ENCODE measurements at regions not wholly inside any gene's neighbourhood (a gene's known extent, or its start where the extent isn't known, plus 50 kb on each side); places are given as distances from the start of the nearest gene placed in this dataset.

DNA sequence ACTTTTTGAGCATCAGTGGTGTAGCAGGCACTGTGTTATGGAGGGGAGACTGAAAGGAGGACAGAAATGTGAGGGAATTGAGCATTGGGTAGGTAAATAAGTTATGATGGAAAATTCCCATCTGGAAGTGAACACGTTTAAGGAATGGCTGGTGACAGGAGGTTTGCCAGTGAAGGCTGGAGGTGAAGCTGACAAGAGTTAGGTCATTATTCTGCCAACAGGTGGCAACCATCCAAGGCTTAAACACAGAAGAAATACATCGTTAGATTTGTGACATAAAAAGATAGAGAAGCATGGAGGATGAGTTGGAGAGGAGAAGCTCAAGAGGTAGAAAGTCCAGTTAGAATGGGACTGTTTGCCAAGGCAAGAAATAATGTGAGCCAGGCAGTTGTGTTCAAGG lies 455.3 kb upstream of the SGCD start:
- DNase-seq = no peak

DNA sequence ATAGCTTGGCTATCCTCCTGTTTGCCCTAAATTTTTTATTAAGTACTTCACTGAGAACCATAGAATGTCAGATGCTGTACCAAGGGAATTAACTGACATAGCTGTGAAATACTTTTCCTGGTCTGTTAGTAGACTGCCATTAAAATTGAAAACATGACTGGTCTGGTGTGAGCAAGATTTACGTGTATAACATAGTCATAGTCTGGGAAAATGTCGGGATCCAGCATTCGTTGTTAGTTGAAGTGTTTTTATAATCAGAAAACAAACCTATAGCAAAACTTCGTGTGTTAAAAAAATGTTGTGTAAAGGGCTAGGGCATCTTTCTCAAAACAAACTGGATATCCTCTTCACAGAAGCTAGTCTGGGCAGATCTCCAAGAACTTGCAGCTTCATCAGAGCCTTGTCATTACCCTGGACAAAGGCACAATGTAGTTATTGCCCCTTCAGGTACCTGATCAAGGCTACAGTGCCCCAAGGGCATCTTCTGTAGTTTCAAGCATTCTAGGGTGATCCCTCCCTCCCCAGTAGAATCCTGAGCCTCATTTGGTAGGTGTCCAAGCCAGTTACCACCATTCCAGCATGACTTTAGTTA lies 454.2 kb upstream of the SGCD start:
- no peak for DNase-seq

DNA sequence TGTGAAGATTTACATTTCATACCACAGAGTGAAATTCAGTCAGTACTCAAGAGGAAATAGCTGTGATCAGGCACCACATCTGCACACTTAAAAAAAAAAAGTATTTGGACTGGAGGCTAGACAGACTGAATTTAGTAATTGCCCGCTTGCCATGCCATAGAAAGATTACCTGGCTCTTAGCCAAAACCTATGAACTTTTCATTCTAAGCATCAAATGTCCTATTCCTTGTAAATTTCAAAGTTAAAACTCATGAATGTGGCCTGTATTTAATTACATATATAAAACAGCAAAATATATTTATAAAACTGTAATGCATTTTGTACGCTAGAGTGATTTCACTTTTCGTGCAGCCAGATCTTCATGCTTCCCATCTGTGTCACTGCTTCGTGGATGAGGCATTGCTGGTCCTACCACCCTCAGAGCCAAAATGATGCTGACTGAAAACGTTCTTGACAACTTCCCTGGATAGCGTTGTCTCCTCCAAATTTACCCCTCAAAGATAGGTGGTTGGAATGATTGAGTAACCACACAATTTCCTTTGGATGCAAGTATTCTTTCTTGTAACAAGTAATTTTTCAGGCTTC lies 447.9 kb upstream of the SGCD start:
- no peak for DNase-seq

DNA sequence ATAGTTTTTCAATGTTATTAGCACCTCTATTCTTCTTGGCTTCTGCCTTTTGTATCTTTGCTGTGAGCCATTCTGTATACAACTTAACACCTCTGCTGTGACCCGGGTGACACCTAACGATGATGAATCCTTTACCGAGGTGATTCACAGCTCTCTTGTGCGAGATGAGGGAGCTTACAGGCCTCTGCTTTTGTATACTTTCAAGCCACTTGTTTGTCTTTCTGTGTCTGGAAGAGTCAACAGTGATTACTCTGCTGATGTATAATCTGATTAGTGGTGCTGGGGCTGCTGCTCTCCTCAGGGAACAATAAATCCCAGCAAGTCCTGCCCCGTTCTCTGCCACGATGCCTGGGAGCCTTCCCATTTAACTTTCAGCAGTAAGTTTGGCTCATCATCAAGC lies 442.9 kb upstream of the SGCD start:
- no peak for DNase-seq

DNA sequence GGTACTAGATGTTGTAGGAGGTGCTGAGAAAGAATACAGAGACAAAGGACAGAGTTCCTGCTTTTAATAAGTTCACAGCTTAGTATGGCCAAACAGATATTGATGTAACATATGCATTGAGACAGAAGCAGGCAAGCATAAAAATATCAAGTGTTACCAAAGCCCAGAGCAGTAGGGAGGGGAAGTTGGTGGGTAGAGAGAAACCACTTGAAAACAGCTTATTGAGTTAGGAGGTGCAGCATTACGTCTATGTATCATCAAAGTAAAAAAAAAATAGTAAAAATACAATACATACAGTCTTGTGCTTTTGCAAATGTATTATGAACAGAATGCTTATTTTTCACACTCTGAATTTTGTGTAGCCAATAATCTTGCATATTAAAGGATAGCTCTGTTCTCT lies 441.8 kb upstream of the SGCD start:
- DNase-seq = no peak

DNA sequence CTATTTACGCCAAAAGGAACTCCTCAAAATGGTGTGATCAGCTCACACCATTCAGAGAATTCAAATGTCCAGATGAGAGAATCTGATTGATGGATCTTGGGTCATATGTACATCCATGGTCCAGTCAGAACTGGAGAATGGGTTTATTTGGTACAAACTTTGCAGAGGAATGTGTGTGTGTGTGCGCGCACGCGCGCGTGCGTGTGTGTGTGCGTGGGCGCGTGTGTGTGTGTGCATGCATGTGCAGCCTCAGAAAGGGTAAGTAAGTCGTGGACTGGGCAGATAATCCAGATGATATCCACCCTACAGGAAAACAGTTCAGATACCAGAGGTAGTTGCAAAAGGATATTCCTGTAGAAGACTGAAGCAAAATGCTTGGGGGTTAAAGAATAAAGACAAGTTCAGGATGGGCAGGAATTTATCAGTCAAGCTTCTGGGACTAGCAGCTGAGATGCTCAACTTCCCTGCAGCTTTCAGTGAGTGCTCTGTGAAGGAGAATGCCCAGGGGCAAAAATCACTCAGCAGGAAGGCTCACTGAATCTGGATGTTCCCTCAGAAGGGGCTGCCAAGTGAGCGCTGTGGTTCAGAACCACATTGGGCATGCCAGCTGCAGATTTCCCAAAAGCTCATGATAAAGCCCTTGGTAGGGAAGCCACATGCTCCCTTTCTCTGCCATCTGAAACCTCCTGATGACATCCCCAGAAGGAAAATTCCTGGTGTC lies 440.5 kb upstream of the SGCD start:
- DNase-seq = no peak

DNA sequence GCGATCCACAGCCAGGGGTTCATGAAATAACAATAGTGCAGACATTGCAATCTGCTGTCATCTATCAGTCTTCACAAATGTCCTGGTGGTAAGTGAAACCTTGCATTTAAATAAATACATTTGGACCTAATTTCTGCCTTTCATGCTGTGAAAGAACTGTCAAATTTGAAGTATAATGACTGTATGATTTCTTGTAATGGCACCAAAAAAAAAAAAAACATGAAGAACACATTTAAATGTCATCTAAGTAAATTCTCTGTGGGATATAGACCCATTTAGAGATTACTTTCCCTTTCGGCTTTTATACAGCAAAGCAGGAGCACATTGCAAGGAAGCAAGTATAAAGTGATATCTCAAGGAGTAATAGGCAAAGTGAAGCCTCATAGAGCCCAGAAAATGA lies 431.5 kb upstream of the SGCD start:
- DNase-seq = no peak

DNA sequence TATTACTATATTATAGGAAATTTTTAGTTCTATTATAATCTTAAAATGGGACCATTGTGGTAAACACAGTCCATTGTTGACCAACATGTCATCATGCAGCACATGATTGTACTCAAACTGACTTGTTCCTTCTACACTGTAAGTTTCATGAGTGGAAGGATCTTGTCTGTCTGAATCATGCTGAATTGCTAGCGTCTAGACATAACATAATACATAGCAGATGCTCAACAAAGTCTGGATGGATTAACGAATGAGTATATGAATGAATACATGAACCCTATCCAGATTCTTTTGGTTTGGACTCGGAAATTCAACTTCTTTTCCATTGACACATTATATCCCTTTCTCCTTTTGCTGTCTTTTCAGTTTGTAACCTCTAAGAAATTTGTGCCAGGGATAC lies 429.2 kb upstream of the SGCD start:
- DNase-seq = no peak

DNA sequence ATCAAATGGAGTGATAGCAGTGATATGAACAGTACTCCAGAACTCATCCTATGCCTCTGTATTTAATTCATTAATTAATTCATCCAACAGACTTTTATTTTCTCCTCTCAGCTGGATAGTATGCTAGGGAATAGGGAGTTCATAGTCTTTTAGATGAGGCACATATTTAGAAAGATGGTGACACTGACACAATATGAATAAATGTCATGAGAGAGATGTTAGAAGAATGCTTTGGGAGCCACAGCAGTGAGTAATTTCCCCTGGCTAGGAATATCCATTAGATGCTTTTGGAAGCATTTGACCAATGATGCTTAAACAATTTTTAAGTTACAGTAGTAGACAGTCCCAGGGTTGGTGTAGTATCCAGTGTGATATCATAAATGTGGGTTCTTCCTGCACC lies 428.7 kb upstream of the SGCD start:
- no peak for DNase-seq

DNA sequence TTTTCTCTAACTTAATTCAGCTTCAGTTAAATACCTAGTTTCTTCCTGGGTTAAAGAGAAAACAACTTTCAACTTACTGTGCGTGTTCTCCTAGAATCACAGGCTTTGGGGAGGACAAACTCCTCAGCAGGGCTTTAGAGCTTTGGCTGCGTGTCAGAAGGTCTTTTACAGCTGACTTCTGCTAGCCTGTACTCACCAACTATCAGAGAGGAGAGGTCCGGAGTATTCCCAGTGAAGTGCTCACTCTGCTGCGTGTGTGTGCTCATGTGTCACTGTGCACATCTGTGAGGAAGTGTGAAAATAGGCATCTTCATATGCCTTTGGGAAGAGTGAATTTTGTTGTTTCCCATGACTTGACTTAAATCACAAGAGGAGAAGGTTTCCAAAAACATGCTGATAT lies 423.2 kb upstream of the SGCD start:
- no peak for DNase-seq

DNA sequence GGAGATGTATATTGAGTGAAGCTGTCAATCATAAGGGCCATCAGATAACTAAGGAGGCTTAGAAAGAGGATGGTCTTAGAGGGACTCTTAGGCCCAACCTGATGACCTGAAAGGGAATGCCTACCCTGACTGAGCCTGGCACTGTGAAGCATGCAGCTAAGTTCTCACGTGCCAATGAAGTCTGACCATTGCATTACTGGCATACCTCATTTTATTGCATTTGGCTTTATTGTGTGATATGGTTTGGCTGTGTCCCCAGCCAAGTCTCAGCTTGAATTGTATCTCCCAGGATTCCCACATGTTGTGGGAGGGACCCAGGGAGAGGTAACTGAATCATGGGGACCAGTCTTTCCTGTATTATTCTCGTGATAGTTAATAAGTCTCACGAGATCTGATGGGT lies 421.6 kb upstream of the SGCD start:
- DNase-seq = no peak

DNA sequence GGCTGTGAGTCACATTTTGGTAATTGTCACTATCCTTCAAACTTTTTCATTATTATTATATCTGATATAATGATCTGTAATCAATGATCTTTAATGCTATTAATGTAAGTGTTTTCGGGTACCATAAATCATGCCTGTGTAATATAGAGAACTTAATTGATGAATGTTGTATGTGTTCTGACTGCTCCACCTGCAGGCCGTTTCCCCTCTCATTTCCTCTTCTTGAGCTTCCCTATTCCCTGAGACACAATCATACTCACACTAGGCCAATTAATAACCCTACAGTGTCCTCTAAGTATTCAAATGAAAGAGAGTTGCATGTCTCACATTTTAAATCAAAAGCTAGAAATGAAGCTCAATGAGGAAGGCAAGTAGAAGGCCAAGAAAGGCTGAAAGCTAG lies 420.9 kb upstream of the SGCD start:
- no peak for DNase-seq

DNA sequence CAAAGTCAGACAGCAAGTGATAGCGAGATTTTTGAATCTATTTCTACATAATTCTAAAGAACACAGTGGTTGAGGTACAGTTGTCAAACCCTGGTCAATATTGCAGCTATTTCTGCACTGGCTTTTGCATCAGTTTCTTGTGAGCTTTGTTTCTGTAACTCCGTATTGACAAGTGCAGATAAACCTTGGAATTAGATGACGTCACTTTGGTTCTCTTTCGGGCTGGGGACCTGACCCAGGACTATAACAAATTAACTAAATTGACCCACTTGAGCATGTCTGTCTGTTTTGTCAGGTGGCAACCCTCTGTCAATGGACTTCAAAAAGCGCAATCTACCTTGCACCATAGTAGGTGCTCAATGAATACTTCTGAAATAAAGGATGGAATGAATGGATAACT lies 418.4 kb upstream of the SGCD start:
- no peak for DNase-seq

DNA sequence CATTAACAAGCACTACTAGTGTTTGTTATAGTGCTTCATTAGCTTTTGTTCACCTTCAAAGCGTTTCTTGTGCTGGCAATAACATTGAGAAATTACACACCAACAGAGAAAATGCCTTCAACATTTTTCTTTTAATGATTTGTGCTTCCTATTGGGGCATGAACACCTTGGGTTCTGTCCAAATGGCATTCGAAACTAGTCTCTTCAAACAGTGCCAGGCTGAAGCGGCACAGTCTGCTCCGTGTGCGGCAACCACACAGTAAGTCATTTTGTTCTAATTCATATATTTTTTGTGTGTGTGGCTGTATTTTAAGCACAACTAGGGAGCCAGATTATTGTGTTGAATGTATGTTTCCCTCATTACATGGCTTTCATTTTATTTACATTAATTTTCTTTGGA lies 414.7 kb upstream of the SGCD start:
- DNase-seq = no peak

DNA sequence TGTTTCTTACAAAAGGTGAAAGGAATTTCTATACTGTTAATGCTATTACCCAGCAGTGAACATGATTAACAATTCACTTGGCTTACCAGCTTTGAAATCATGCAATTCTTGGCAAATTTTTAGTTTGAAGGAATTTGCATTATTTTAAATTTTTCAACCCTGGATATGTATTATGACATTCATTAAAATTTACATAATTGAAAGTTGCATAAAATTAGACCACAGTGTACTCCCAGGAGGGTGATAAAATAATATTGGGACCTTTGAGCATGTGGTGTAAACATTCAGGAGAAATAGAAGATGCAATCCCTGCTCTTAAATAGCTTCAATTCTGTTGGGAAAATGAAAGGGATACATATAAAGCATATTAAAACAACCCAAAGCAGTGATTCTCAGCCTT lies 412.2 kb upstream of the SGCD start:
- no peak for DNase-seq

DNA sequence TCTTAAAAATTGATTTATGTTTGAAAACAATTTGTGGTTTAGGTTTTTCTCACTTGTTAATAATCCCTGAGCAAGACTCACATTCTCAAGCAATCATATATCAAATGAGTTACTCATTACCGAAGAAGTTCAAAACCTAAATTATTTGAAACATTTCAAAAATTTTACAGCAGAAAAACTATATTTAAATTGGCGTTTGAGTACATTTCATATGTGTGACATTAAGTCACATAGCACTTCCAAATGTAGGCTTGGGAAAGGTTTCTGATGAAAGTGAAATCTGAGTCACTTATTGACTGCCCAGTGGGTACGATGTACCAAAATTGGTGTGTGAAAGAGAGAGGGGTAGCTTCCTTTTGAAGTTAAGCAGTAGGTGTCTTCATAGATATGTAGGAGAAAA lies 411.4 kb upstream of the SGCD start:
- DNase-seq = no peak

DNA sequence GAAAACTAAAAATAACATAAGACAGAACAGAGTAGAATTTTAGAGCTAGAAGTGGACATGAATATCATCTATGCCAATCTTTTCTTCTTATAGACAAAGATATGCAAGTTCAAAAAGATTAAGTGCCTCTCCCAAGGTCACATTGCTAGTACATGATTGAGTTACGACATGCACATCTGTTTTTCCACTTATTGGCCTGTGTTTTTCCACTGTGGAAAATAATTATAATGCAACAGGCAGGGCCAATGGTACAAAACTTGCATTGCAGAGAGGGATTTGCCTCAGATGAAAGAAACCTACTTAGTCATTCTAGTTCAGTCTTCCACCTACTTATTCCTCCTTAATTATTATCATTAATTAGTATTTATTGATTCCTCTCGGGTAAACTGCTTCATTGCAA lies 407.8 kb upstream of the SGCD start:
- DNase-seq = no peak

DNA sequence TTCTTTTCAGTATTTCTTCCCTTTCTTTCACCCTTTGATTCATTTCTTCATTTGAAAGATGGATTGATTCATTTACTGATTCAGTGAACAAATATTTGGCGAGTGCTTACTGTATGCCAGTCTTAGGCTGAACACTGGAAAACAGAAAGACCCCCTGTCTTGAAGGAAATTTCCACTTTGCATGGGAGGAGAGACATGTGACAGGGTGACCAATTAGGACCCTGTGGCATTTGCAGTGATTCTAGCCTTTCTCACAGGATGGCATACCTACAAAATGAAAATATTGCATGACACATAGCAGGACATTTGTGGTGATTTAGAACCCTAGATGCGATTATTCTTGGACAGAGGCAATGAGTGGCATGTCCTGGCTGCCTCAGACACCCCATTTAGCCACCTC lies 407.2 kb upstream of the SGCD start:
- DNase-seq = no peak

DNA sequence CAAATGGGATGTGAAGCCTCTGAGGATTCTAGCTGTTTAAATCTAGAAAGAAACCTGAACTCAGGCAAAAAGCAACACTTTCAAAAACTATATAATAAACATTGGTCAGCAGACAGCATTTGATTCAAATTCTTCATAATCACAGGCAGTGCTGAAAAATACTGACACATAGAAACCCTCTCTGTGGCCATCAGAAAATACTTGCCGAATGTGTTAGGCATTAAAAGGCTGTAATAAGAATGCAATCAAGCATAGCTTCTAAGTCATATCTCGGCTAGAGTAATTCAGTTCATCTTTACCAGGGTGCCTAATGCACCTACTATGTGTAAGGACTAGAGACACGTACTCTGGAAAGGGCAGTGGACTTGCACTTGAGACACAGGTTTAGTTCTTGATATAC lies 405.3 kb upstream of the SGCD start:
- no peak for DNase-seq

DNA sequence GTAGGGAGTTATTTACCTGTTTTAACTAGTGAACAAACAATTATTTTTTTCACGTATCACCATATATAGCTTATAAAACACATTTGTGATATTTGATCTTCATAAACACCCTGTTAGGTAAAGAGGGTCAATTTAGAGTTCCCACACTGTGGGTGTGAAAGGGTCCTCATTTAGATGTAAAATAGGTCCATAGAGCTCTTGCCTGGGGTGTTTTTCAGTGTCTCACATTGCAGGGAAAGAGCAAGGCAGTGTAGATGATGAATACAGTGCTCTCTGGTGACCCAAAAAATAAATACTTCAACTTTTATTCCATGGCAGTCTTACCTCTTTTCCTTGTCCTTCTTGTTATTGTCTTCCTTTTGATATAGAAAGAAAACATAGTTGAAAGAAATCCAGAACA lies 403.2 kb upstream of the SGCD start:
- DNase-seq = no peak

DNA sequence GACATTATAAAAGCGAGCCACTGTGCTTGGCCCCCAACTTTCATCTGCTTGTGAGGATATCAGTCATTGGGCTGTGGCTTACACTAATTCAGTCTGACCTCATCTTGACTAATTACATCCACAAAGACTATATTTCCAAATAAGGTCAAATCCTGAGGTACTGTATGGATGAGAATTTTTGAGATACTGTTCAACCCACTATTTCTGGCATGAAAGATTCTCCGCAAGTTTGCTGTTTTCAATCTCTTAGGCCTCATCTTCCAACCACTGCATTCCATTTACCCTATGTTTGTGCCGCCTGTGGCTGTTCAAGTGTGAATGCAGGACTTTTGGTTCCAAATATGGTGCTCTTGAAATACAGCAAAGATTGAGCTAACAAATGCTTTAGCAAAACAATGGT lies 400.9 kb upstream of the SGCD start:
- DNase-seq = no peak

DNA sequence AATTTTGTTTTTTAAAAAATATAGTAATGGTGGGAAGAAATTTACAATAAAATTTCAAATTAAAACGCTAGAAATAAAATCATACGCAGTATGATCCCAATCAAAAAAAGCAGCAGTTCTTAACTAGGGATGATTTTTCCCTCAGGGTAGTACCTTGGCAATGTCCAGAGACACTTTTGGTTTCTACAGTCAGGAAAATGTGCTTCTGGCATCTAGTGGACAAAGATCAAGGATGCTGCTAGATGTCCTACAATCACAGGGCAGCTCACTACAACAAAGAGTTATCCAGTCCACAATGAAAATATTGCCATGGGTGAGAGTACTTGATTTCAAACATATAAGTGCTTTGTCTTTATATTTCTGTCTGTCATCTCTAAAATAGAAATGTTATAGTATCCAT lies 400.2 kb upstream of the SGCD start:
- DNase-seq = no peak

DNA sequence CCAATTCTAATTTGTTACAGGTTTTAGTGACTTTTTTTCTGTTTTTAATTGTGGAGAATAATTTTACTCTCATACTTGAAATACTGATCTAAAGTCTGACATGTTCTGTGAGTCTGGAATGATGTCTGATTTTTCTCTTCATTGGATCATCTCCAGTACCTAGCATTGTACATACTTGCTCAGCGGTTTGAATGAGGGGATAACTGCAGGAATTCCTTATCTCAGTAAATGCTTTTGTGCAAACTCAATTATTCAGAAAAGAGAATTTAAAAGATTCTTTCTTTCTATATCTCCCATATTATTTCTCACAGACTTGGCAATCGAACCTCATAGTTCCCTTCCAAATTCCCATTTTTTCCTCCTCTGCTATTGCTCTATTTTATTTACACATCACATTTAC lies 397.9 kb upstream of the SGCD start:
- no peak for DNase-seq

DNA sequence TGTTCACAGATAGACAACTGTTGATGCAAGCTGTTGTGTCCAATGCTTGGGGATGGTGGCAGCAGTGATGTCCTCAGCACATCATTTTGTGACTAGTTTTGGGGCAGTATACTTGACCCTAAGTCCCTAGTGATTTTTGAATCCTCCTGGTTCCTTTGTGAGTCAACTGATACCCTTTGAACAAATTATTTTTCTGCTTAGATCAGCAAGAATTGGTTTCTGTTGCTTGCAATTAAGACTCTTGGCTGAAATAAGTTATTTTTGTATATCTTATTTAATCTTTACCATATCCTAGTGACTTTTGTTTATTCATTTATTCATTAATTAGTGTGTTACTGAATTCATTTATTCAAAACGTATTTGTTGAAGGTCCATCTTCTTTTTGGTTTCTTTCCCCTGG lies 392.0 kb upstream of the SGCD start:
- no peak for DNase-seq

DNA sequence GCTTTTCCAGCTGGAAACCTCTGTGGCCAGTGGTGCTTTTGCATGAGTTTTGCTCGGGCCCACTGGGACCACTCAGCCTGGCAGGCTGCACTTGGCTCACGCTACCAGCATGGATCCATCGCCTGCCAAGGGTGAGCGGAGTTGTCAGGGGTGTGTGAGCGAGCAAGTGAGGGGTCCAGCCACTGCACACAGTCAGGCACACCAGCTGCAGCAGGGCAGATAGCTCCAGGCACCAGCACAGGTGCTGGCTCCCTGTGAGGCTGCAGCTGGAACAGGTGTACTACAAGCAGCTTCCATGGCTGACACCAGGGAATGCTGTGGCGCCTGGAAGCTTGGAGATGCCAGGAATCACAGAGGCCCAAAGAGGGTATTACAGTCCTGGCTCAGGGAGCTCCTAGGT lies 391.2 kb upstream of the SGCD start:
- DNase-seq = no peak
